Smooth muscle cell (in vitro differentiated cells): ENCODE measurements at regions not wholly inside any gene's neighbourhood (a gene's known extent, or its start where the extent isn't known, plus 50 kb on each side); places are given as distances from the start of the nearest gene placed in this dataset.

Experiments used
- DNase-seq: peaks from one replicate; lab custom pipeline; 2025; ENCODE audit not compliant: unreplicated experiment; lab: John Stamatoyannopoulos, UW
- H2AFZ ChIP-seq: fragments of 200-600 bp; sonication (generic); 2 replicates; pipeline ENCODE4 v1.6.0; 2016; ENCODE audit warnings: antibody characterized with exemption, low read depth, mild to moderate bottlenecking
- H3F3A ChIP-seq: fragments of 200-600 bp; sonication (generic); 2 replicates; pipeline ENCODE4 v1.6.0; 2017; ENCODE audit warnings: antibody characterized with exemption, low read depth
- H3K27ac ChIP-seq: fragments of 200-600 bp; sonication (generic); 2 replicates; pipeline ENCODE4 v1.5.1; 2016; ENCODE audit warnings: low read depth, mild to moderate bottlenecking
- H3K27me3 ChIP-seq: fragments of 200-600 bp; sonication (generic); 2 replicates; pipeline ENCODE4 v1.6.1; 2016; ENCODE audit warnings: low read depth, mild to moderate bottlenecking
- H3K36me3 ChIP-seq: fragments of 200-600 bp; sonication (generic); 2 replicates; pipeline ENCODE4 v1.5.1; 2016; ENCODE audit warnings: low read depth
- H3K4me1 ChIP-seq: fragments of 200-600 bp; sonication (generic); 2 replicates; pipeline ENCODE4 v1.5.1; 2016; ENCODE audit warnings: low read depth
- H3K4me2 ChIP-seq: fragments of 200-600 bp; sonication (generic); 2 replicates; pipeline ENCODE4 v1.6.0; 2016; ENCODE audit warnings: mild to moderate bottlenecking
- H3K4me3 ChIP-seq: fragments of 200-600 bp; sonication (generic); 2 replicates; pipeline ENCODE4 v1.5.1; 2016; ENCODE audit warnings: mild to moderate bottlenecking
- H3K79me2 ChIP-seq: fragments of 200-600 bp; sonication (generic); 2 replicates; pipeline ENCODE4 v1.6.0; 2016; ENCODE audit warnings: low read depth, mild to moderate bottlenecking
- H3K9ac ChIP-seq: fragments of 200-600 bp; sonication (generic); 2 replicates; pipeline ENCODE4 v1.6.0; 2016; ENCODE audit warnings: low read depth
- H3K9me3 ChIP-seq: fragments of 200-600 bp; sonication (generic); replicated peaks from 2 replicates; pipeline ENCODE4 v1.5.1; 2016; ENCODE audit warnings: low read depth
- H4K20me1 ChIP-seq: fragments of 200-600 bp; sonication (generic); 2 replicates; pipeline ENCODE4 v1.6.0; 2016; ENCODE audit warnings: low read depth
- CTCF ChIP-seq: fragments of 200-600 bp; sonication (generic); IDR thresholded peaks from 2 replicates; pipeline ENCODE4 v1.5.1; 2017; ENCODE audit warnings: borderline replicate concordance, mild to moderate bottlenecking, antibody characterized with exemption; ENCODE audit not compliant: insufficient read depth, poor library complexity, severe bottlenecking
- WGBS: methylation state at CpG from one replicate; pipeline ENCODE4 v1.1.7; 2016; ENCODE audit warnings: low lambda C conversion rate; 5-methylcytosine and 5-hydroxymethylcytosine counted together

GRCh38 chr2:146624430-146625160, 1220.2 kb upstream of the ACVR2A start:
- Histone ChIP-seq H4K20me1 (no peaks in the 10 kb centered on the region), H3K4me3 (no peak overlapping the region), H3K4me1 (no peaks in the 10 kb centered on the region), H3F3A (no peaks in the 10 kb centered on the region), H3K27me3 (no peaks in the 10 kb centered on the region), H3K79me2 (no peaks in the 10 kb centered on the region), H2AFZ (no peak overlapping the region), H3K36me3 (no peaks in the 10 kb centered on the region), H3K9me3 (no peaks in the 10 kb centered on the region), H3K9ac (no peak overlapping the region), H3K4me2 (no peak overlapping the region), H3K27ac (no peak overlapping the region)
- DNase-seq, result no peak
- TF ChIP-seq CTCF, result no peak
- WGBS, result 89% methylated on average over 3 of the region's 3 CpGs

DNA sequence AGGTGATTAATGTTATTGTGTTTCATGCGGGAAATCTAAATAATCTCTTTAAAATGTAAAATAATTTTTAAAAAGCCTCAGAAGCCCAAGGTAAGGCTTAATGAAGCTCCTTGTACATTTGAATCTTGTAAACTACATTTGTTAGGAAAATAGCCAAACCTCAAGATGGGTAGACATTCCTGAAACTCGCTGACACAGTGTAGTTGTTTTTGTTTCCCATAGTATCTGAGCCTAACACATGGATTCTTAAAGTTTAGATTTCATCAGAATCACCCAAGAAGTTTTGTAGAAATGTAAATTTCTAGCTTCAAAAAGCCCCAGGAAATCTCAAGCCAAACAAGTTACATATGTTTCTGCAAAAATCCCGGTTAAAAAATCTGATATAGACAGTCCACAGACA, 1221.1 kb upstream of the ACVR2A start:
- Histone ChIP-seq H3K4me3 (no peak overlapping the region), H3K27me3 (no peaks in the 10 kb centered on the region), H3K9me3 (no peaks in the 10 kb centered on the region), H3K4me2 (no peak overlapping the region), H3F3A (no peaks in the 10 kb centered on the region), H3K4me1 (no peaks in the 10 kb centered on the region), H4K20me1 (no peaks in the 10 kb centered on the region), H3K79me2 (no peaks in the 10 kb centered on the region), H2AFZ (no peak overlapping the region), H3K36me3 (no peaks in the 10 kb centered on the region), H3K9ac (no peak overlapping the region), H3K27ac (no peak overlapping the region)
- no peak for TF ChIP-seq CTCF
- no peak for DNase-seq
- WGBS, result 92% methylated on average over 3 of the region's 3 CpGs

DNA sequence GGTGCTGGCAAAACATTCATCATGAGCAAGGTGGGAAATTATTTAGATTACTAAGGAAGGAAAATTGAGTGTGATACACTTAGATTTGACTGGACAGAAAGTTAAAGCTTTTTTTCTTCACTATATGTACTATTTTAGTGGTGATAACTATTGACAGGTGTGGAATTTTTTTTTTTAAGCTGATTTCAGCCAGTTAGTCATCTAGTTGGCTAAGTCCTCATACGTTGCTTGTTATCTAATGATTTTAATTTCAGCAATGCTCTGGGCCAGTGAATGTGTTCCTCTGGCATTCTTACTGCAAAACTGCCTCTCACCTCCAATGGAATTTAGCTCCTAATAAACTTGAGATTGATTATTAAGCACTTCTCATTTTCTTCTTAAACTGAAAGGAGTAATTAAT, 1223.2 kb upstream of the ACVR2A start:
- Histone ChIP-seq H3K9ac (no peak overlapping the region), H3K4me3 (no peak overlapping the region), H3K27ac (no peak overlapping the region), H3K4me1 (no peaks in the 10 kb centered on the region), H3K9me3 (no peaks in the 10 kb centered on the region), H3K27me3 (no peaks in the 10 kb centered on the region), H3K36me3 (no peaks in the 10 kb centered on the region), H3K4me2 (no peak overlapping the region), H3K79me2 (no peaks in the 10 kb centered on the region), H4K20me1 (no peaks in the 10 kb centered on the region), H3F3A (no peaks in the 10 kb centered on the region), H2AFZ (no peak overlapping the region)
- no peak for TF ChIP-seq CTCF
- 71% methylated on average over 1 of the region's 1 CpG for WGBS
- no peak for DNase-seq

DNA sequence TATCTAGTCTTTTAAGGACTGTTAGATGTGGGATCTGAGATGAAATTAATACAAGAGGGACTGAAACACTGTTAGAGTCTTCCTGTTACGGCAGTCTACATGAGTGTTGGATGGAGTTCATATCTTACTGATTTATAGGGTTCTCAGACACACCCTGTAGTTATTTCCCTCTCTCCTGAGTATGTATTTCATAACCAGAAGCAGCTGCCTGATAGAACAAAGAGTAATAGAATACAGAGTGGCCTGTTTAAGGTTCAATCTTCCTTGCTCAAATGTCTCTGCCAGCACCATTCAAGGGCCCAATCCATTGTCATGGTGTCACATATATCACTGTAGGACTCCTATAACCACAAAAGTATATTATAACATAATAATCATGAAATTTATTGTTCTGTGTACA, 1229.1 kb upstream of the ACVR2A start:
- H4K20me1 ChIP-seq, result no peaks in the 10 kb centered on the region
- H3K4me1 ChIP-seq, result no peaks in the 10 kb centered on the region
- no peaks in the 10 kb centered on the region for H3K27me3 ChIP-seq
- no peak overlapping the region for H3K4me3 ChIP-seq
- H2AFZ ChIP-seq, result no peak overlapping the region
- TF ChIP-seq CTCF, result no peak
- H3K79me2 ChIP-seq, result no peaks in the 10 kb centered on the region
- no peaks in the 10 kb centered on the region for H3F3A ChIP-seq
- H3K9me3 ChIP-seq, result no peaks in the 10 kb centered on the region
- H3K36me3 ChIP-seq, result no peaks in the 10 kb centered on the region
- no peak overlapping the region for H3K4me2 ChIP-seq
- no peak overlapping the region for H3K27ac ChIP-seq
- DNase-seq, result no peak
- no peak overlapping the region for H3K9ac ChIP-seq
- 97% methylated on average over 1 of the region's 1 CpG for WGBS
